A673 (cell line): ENCODE measurements at regions not wholly inside any gene's neighbourhood (a gene's known extent, or its start where the extent isn't known, plus 50 kb on each side); places are given as distances from the start of the nearest gene placed in this dataset.

Source experiments
- BruUV-seq: library from RNA; stranded (reverse); fragments of 400-500 nt; replicated peaks from 2 replicates; lab custom pipeline; 2021; lab: Mats Ljungman, UMichigan
- CTCF ChIA-PET: fragments of 300-600 bp; sonication (Branson Sonifier 250); formaldehyde crosslinking; loops from one replicate; lab custom pipeline; 2022; ENCODE audit warnings: antibody characterized with exemption; lab: Charles Lee
- POLR2A ChIA-PET: fragments of 300-600 bp; sonication (Branson Sonifier 250); formaldehyde crosslinking; loops from one replicate; lab custom pipeline; 2022; ENCODE audit warnings: antibody characterized with exemption; ENCODE audit not compliant: low non-redundant PET; lab: Charles Lee
- DNase-seq: peaks from one replicate; pipeline ENCODE4 v3.0.0-alpha.2; 2015; ENCODE audit warnings: low spot score
- H3K27ac ChIP-seq: fragments of 200-600 bp; sonication (generic); 2 replicates; pipeline ENCODE4 v1.5.1; 2016; ENCODE audit warnings: mixed run types, low read depth, mild to moderate bottlenecking, mixed read lengths, antibody characterized with exemption, low read length; ENCODE audit not compliant: poor library complexity, severe bottlenecking
- H3K27me3 ChIP-seq: fragments of 200-600 bp; sonication (generic); replicated peaks from 2 replicates; pipeline ENCODE4 v1.6.1; 2017; ENCODE audit warnings: mixed run types, low read depth, mild to moderate bottlenecking, mixed read lengths, antibody characterized with exemption, low read length; ENCODE audit not compliant: insufficient read depth, poor library complexity
- H3K36me3 ChIP-seq: fragments of 200-600 bp; sonication (generic); 2 replicates; pipeline ENCODE4 v1.6.1; 2016; ENCODE audit warnings: mixed run types, mild to moderate bottlenecking, mixed read lengths, antibody characterized with exemption, low read length; ENCODE audit not compliant: insufficient read depth, poor library complexity, severe bottlenecking
- H3K4me1 ChIP-seq: fragments of 200-600 bp; sonication (generic); 2 replicates; pipeline ENCODE4 v1.6.1; 2017; ENCODE audit warnings: mixed run types, mild to moderate bottlenecking, mixed read lengths, antibody characterized with exemption, low read length; ENCODE audit not compliant: insufficient read depth, poor library complexity, severe bottlenecking
- H3K4me3 ChIP-seq: fragments of 200-600 bp; sonication (generic); 2 replicates; pipeline ENCODE4 v1.5.1; 2016; ENCODE audit warnings: low read depth, mixed run types, mild to moderate bottlenecking, mixed read lengths, low read length; ENCODE audit not compliant: poor library complexity, severe bottlenecking
- H3K9me3 ChIP-seq: fragments of 200-600 bp; sonication (generic); 2 replicates; pipeline ENCODE4 v1.6.1; 2016; ENCODE audit warnings: mixed run types, low read depth, mild to moderate bottlenecking, mixed read lengths, antibody characterized with exemption, low read length; ENCODE audit not compliant: poor library complexity, severe bottlenecking
- EZH2 ChIP-seq: fragments of 200-600 bp; sonication (generic); IDR thresholded peaks from 2 replicates; pipeline ENCODE4 v1.6.1; 2017; ENCODE audit warnings: borderline replicate concordance, low read depth, mild to moderate bottlenecking, mixed read lengths, antibody characterized with exemption, low read length; ENCODE audit not compliant: poor library complexity, severe bottlenecking
- intact Hi-C: fragments of 100-400 bp; cut with micrococcal nuclease; formaldehyde crosslinking; loops from one replicate; pipeline ENCODE4 v1.10.0; 2022; ENCODE audit not compliant: unreplicated experiment
- TF ChIP-seq, protein P1 (sequence below): fragments of 300-800, 200-600 bp; sonication (generic); conservative IDR thresholded peaks from 2 replicates; pipeline ENCODE4 v1.5.1; 2017; ENCODE audit warnings: low read depth, mild to moderate bottlenecking, antibody characterized with exemption, low read length, moderate library complexity, mixed read lengths

DNA sequence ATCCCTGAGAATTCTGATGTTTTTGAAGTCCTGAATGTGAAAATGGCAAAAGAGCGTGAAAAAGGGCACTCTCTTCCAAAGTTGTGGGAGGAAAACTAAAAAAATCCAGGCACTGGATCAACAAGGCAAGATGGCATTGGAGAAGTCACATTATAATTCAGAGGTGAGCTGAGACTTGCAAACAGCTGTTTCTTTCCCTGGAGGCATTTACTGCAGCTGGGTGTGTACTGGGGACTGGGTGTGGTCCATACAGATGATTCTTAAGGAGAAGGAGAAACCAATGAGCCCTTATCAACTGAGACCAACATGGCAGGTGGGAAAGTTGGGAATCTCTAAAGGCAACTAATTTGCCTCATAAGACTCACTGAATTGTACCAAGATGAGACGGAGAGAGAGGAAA lies 313.9 kb downstream of the TRIB2 start:
- Histone ChIP-seq H3K27ac (no peak overlapping the region), H3K36me3 (no peaks in the 10 kb centered on the region), H3K9me3 (no peaks in the 10 kb centered on the region), H3K27me3 (no peaks in the 10 kb centered on the region), H3K4me1 (no peaks in the 10 kb centered on the region), H3K4me3 (no peak overlapping the region)
- POLR2A ChIA-PET = no interaction called here
- BruUV-seq = no TSS peak
- intact Hi-C loops = no loop called here
- DNase-seq = no peak
- TF ChIP-seq, protein P1, sequence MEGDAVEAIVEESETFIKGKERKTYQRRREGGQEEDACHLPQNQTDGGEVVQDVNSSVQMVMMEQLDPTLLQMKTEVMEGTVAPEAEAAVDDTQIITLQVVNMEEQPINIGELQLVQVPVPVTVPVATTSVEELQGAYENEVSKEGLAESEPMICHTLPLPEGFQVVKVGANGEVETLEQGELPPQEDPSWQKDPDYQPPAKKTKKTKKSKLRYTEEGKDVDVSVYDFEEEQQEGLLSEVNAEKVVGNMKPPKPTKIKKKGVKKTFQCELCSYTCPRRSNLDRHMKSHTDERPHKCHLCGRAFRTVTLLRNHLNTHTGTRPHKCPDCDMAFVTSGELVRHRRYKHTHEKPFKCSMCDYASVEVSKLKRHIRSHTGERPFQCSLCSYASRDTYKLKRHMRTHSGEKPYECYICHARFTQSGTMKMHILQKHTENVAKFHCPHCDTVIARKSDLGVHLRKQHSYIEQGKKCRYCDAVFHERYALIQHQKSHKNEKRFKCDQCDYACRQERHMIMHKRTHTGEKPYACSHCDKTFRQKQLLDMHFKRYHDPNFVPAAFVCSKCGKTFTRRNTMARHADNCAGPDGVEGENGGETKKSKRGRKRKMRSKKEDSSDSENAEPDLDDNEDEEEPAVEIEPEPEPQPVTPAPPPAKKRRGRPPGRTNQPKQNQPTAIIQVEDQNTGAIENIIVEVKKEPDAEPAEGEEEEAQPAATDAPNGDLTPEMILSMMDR = no peak
- no peak for TF ChIP-seq EZH2
- CTCF ChIA-PET = no interaction called here

DNA sequence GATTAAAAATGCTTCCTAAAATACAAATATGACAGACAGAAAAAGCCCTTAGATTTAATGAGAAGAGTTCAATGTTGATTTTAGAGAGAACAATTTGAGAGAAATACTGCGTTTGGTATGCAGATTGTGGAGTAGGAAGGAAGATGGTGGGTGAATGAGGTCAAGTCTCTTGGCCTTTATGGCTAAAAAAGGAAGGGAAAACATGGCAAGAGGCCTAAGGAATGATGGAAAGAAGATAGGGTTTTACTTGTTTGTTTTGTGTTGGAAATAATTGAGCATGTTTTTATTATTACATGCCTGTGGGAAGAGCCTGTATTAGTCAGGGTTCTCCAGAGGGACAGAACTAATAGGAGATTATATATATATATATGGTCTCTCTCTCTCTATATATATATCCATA lies 318.1 kb downstream of the TRIB2 start:
- no peak overlapping the region for H3K4me3 ChIP-seq
- H3K27me3 ChIP-seq = no peaks in the 10 kb centered on the region
- no peak for TF ChIP-seq EZH2
- TF ChIP-seq, protein P1 = no peak
- intact Hi-C loops = no loop called here
- H3K4me1 ChIP-seq = no peaks in the 10 kb centered on the region
- ChIA-PET POLR2A (no interaction called here), CTCF (no interaction called here)
- H3K36me3 ChIP-seq = no peaks in the 10 kb centered on the region
- DNase-seq = no peak
- BruUV-seq = no TSS peak
- no peaks in the 10 kb centered on the region for H3K9me3 ChIP-seq
- no peak overlapping the region for H3K27ac ChIP-seq

DNA sequence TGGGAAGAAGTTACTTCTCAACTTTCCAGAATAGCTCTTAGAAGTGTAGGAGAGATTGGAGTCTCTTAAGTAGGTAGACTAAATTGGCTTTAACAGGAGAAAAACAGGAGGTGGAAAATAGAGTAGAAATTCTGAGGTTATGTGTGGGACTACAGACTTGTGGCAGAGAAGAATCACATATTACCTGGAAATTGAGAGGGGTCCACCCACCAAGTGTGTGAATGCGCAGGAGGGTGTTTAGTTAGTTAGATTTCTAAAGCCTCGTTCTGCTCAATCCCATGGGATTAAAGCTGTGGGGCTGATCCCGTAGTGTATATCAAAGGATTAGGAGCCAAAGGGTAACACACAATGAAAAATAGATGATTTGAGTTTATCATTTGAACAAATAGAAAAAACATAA lies 319.1 kb downstream of the TRIB2 start:
- intact Hi-C loops = no loop called here
- ChIA-PET POLR2A (no interaction called here), CTCF (no interaction called here)
- no peak for TF ChIP-seq EZH2
- TF ChIP-seq, protein P1 = no peak
- Histone ChIP-seq H3K27me3 (no peaks in the 10 kb centered on the region), H3K9me3 (no peaks in the 10 kb centered on the region), H3K4me3 (no peak overlapping the region), H3K4me1 (no peaks in the 10 kb centered on the region), H3K27ac (no peak overlapping the region), H3K36me3 (no peaks in the 10 kb centered on the region)
- no TSS peak for BruUV-seq
- no peak for DNase-seq
